PC-3 (cell line): ENCODE measurements at regions not wholly inside any gene's neighbourhood (a gene's known extent, or its start where the extent isn't known, plus 50 kb on each side); places are given as distances from the start of the nearest gene placed in this dataset.

ENCODE experiments used
- ATAC-seq: fragments of 200-7000 bp; cut with Tn5 transposase; 2 replicates; pipeline ENCODE4 v1.9.1; 2020; ENCODE audit warnings: mild to moderate bottlenecking, moderate library complexity
- BruUV-seq: library from RNA; stranded (reverse); fragments of 400-500 nt; replicated peaks from 2 replicates; lab custom pipeline; 2021; lab: Mats Ljungman, UMichigan
- CTCF ChIA-PET: fragments of 300-600 bp; sonication (Branson Sonifier 250); formaldehyde crosslinking; loops from one replicate; lab custom pipeline; 2022; ENCODE audit warnings: antibody characterized with exemption; lab: Charles Lee
- POLR2A ChIA-PET: fragments of 300-600 bp; sonication (Branson Sonifier 250); formaldehyde crosslinking; loops from one replicate; lab custom pipeline; 2022; ENCODE audit warnings: antibody characterized with exemption; ENCODE audit not compliant: unreplicated experiment; lab: Charles Lee
- DNase-seq: peaks from one replicate; pipeline ENCODE4 v3.0.0-alpha.2; 2015
- H2AFZ ChIP-seq: fragments of 300-600 bp; sonication (generic); 2 replicates; pipeline ENCODE4 v1.6.0; 2016; ENCODE audit warnings: antibody characterized with exemption, low read length
- H3F3A ChIP-seq: fragments of 300-600 bp; sonication (generic); one replicate; pipeline ENCODE4 v1.6.0; 2017; ENCODE audit warnings: antibody characterized with exemption, low read length, control low read depth, mild to moderate bottlenecking; ENCODE audit not compliant: unreplicated experiment
- H3K27ac ChIP-seq: fragments of 300-600 bp; sonication (generic); 2 replicates; pipeline ENCODE4 v1.5.1; 2016; ENCODE audit warnings: mild to moderate bottlenecking, low read length
- H3K27me3 ChIP-seq: fragments of 300-600 bp; sonication (generic); 2 replicates; pipeline ENCODE4 v1.6.1; 2016; ENCODE audit warnings: low read length, mixed read lengths
- H3K36me3 ChIP-seq: fragments of 300-600 bp; sonication (generic); 2 replicates; pipeline ENCODE4 v1.6.1; 2016; ENCODE audit warnings: low read depth, mixed run types, low read length, mixed read lengths
- H3K4me1 ChIP-seq: fragments of 300-600 bp; sonication (generic); 2 replicates; pipeline ENCODE4 v1.5.1; 2016; ENCODE audit warnings: low read length; ENCODE audit not compliant: insufficient read depth
- H3K4me2 ChIP-seq: fragments of 300-600 bp; sonication (generic); 2 replicates; pipeline ENCODE4 v1.6.0; 2016; ENCODE audit warnings: low read length
- H3K4me3 ChIP-seq: fragments of 300-600 bp; sonication (generic); 2 replicates; pipeline ENCODE4 v1.5.1; 2016; ENCODE audit warnings: mild to moderate bottlenecking, low read length, mixed read lengths
- H3K79me2 ChIP-seq: fragments of 300-600 bp; sonication (generic); 2 replicates; pipeline ENCODE4 v1.6.1; 2017; ENCODE audit warnings: low read length, mixed read lengths
- H3K9ac ChIP-seq: fragments of 300-600 bp; sonication (generic); 2 replicates; pipeline ENCODE4 v1.6.0; 2016; ENCODE audit warnings: mild to moderate bottlenecking, low read length
- H3K9me2 ChIP-seq: fragments of 300-600 bp; sonication (generic); replicated peaks from 2 replicates; pipeline ENCODE4 v1.6.1; 2016; ENCODE audit warnings: mixed run types, low read length, mixed read lengths
- H3K9me3 ChIP-seq: fragments of 300-600 bp; sonication (generic); 2 replicates; pipeline ENCODE4 v1.6.1; 2016; ENCODE audit warnings: low read length, mixed read lengths
- H4K20me1 ChIP-seq: fragments of 300-600 bp; sonication (generic); 2 replicates; pipeline ENCODE4 v1.6.1; 2016; ENCODE audit warnings: low read length, mixed read lengths
- EZH2 ChIP-seq: fragments of 300-600 bp; sonication (generic); IDR thresholded peaks from one replicate; pipeline ENCODE4 v1.6.1; 2017; ENCODE audit warnings: antibody characterized with exemption, mild to moderate bottlenecking, low read length; ENCODE audit not compliant: unreplicated experiment
- EZH2phosphoT487 ChIP-seq: fragments of 300-600 bp; sonication (generic); IDR thresholded peaks from 2 replicates; pipeline ENCODE4 v1.6.1; 2018; ENCODE audit warnings: mild to moderate bottlenecking, antibody characterized with exemption, low read length, borderline replicate concordance
- intact Hi-C: fragments of 100-400 bp; cut with micrococcal nuclease; formaldehyde crosslinking; loops from 2 replicates; pipeline ENCODE4 v1.9.0; 2023
- TF ChIP-seq, protein P1 (sequence below): fragments of 300-600 bp; sonication (generic); conservative IDR thresholded peaks from 2 replicates; pipeline ENCODE4 v1.5.1; 2017; ENCODE audit warnings: antibody characterized with exemption, low read depth, mild to moderate bottlenecking, low read length

DNA sequence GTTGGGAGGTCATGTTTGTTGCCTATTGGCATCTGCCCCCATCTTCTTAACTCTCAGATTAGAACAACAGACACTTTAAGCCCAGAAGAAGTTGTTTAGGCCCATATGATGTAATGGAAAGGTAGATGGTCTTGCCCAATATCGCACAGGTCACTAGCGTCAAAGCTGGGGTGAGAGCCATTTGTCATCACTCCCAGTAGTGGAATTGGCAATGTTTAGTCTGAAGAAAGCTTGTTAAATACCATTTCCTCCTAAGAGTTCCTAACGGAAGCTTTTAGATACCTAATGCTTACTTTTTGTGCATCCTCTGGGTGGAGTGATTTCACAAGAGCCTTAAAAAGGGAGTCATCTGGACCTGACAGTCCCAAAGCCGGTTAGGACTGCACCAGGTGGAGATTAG, 125.4 kb downstream of the DACT1 start:
- ChIA-PET CTCF (no interaction called here), POLR2A (no interaction called here)
- Histone ChIP-seq H2AFZ (no peak overlapping the region), H3F3A (no peaks in the 10 kb centered on the region), H3K9ac (no peak overlapping the region), H3K4me3 (no peak overlapping the region), H3K79me2 (no peaks in the 10 kb centered on the region), H3K27me3 (peaks cover 5% of the 10 kb centered on the region; the same call in 1 of the 2 replicates), H4K20me1 (no peaks in the 10 kb centered on the region), H3K9me2 (no peaks in the 10 kb centered on the region), H3K27ac (no peak overlapping the region), H3K36me3 (no peaks in the 10 kb centered on the region), H3K4me1 (no peaks in the 10 kb centered on the region), H3K4me2 (no peak overlapping the region), H3K9me3 (no peaks in the 10 kb centered on the region)
- no peak for TF ChIP-seq EZH2phosphoT487
- no peak for TF ChIP-seq EZH2
- TF ChIP-seq, protein P1, sequence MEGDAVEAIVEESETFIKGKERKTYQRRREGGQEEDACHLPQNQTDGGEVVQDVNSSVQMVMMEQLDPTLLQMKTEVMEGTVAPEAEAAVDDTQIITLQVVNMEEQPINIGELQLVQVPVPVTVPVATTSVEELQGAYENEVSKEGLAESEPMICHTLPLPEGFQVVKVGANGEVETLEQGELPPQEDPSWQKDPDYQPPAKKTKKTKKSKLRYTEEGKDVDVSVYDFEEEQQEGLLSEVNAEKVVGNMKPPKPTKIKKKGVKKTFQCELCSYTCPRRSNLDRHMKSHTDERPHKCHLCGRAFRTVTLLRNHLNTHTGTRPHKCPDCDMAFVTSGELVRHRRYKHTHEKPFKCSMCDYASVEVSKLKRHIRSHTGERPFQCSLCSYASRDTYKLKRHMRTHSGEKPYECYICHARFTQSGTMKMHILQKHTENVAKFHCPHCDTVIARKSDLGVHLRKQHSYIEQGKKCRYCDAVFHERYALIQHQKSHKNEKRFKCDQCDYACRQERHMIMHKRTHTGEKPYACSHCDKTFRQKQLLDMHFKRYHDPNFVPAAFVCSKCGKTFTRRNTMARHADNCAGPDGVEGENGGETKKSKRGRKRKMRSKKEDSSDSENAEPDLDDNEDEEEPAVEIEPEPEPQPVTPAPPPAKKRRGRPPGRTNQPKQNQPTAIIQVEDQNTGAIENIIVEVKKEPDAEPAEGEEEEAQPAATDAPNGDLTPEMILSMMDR = no peak
- intact Hi-C loops = no loop called here
- DNase-seq = no peak
- no peak for ATAC-seq
- no TSS peak for BruUV-seq

DNA sequence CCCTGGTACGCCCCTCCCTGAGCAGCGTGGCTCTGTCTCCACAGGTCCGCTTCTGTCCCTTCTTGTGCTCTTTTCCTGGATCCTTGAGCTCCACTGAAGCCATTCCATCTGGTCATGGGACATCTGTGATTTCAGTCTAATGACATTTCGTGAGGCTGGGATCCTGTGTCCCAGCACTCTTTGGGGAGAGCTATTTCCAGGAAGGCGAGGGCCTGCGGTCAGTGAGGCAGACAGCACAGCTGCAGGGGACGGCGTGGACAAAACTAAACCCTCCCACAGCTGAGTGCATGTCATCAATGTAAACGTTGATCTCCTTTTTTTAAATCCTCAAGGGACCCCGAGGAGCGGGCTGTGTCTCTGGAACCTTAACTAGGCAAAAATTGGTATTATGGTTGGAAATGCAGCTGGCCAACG, 127.7 kb downstream of the DACT1 start:
- Histone ChIP-seq H3K27ac (no peak overlapping the region), H2AFZ (no peak overlapping the region)
- CTCF ChIA-PET = no interaction called here

DNA sequence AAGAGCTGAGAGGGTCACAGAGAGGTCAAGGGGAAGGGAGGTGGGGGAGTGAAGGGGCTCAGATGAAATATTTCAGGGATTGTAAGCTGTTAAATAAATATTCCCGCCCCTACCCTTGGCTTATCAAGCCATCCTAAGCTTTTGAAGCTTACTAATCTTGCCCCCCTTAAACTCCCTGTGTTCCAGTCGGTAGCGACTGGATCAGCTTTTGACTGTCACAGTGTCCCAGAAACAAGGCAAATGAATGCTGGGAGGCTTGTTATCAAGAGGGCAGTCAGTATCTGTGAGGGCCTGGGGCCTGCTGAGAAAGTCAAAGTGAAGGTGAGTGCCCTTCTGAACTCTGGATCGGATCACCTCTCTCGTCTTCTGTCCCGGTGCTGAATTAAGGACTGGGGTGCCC, 128.1 kb downstream of the DACT1 start:
- no peak for DNase-seq
- no peaks in the 10 kb centered on the region for H3K9me3 ChIP-seq
- ChIA-PET POLR2A (interaction anchor here (1.0 kb wide), 1 partner anchor 10 kb away, joined by 3 read pairs; no protein-coding TSS in a partner anchor), CTCF (no interaction called here)
- no peaks in the 10 kb centered on the region for H3K9me2 ChIP-seq
- intact Hi-C loops = no loop called here
- H3K4me2 ChIP-seq = no peak overlapping the region
- H3K79me2 ChIP-seq = no peaks in the 10 kb centered on the region
- H3K4me1 ChIP-seq = no peaks in the 10 kb centered on the region
- BruUV-seq = no TSS peak
- H2AFZ ChIP-seq = no peak overlapping the region
- no peak overlapping the region for H3K4me3 ChIP-seq
- no peaks in the 10 kb centered on the region for H3K36me3 ChIP-seq
- no peak for ATAC-seq
- H3K9ac ChIP-seq = no peak overlapping the region
- H3K27me3 ChIP-seq = peaks cover 5% of the 10 kb centered on the region; the same call in 1 of the 2 replicates
- no peaks in the 10 kb centered on the region for H4K20me1 ChIP-seq
- no peak overlapping the region for H3K27ac ChIP-seq
- TF ChIP-seq EZH2phosphoT487 (no peak), EZH2 (no peak)
- TF ChIP-seq, protein P1 = no peak
- H3F3A ChIP-seq = no peaks in the 10 kb centered on the region

More for the DNA sequence above, 127.7 kb downstream of the DACT1 start:
- Histone ChIP-seq H3K4me2 (no peak overlapping the region), H3K9me2 (no peaks in the 10 kb centered on the region), H3K4me3 (no peak overlapping the region), H3K4me1 (no peaks in the 10 kb centered on the region), H3K9ac (no peak overlapping the region), H3K27me3 (peaks cover 5% of the 10 kb centered on the region; the same call in 1 of the 2 replicates), H3K36me3 (no peaks in the 10 kb centered on the region), H3K79me2 (no peaks in the 10 kb centered on the region), H4K20me1 (no peaks in the 10 kb centered on the region), H3F3A (no peaks in the 10 kb centered on the region), H3K9me3 (no peaks in the 10 kb centered on the region)
- TF ChIP-seq EZH2phosphoT487 = no peak
- no peak for TF ChIP-seq EZH2
- TF ChIP-seq, protein P1 = no peak
- DNase-seq = no peak
- intact Hi-C loops = no loop called here
- no TSS peak for BruUV-seq
- ATAC-seq = no peak
- POLR2A ChIA-PET = no interaction called here
